Skin of body (tissue), 1 donor: ENCODE measurements at regions not wholly inside any gene's neighbourhood (a gene's known extent, or its start where the extent isn't known, plus 50 kb on each side); places are given as distances from the start of the nearest gene placed in this dataset.
"Not testable (repeated sequence)": the region's sequence is repeated elsewhere in the genome, so short reads cannot be mapped to it uniquely, and the experiment has no call there.

Experiments used
- DNase-seq: peaks from one replicate; lab custom pipeline; 2025; lab: John Stamatoyannopoulos, UW

GRCh38 chr5:120140501-120140900 is 323.6 kb upstream of the PRR16 start:
- DNase-seq = no peak

GRCh38 chr5:120141076-120141475 is 323.0 kb upstream of the PRR16 start:
- DNase-seq = no peak

GRCh38 chr5:120146787-120147186 is 317.3 kb upstream of the PRR16 start:
- DNase-seq = no peak

GRCh38 chr5:120147911-120148310 is 316.2 kb upstream of the PRR16 start:
- DNase-seq = not testable (repeated sequence)

GRCh38 chr5:120150770-120151169 is 313.3 kb upstream of the PRR16 start:
- no peak for DNase-seq

GRCh38 chr5:120151181-120151580 is 312.9 kb upstream of the PRR16 start:
- DNase-seq = no peak

- DNase-seq = no peak
Observed at GRCh38 chr5:120151825-120152224, 312.3 kb upstream of the PRR16 start.

- DNase-seq = no peak
Observed at GRCh38 chr5:120152472-120152871, 311.6 kb upstream of the PRR16 start.

- no peak for DNase-seq
Observed at GRCh38 chr5:120152931-120153330, 311.2 kb upstream of the PRR16 start.

GRCh38 chr5:120153551-120153950 is 310.5 kb upstream of the PRR16 start:
- no peak for DNase-seq

- no peak for DNase-seq
Observed at GRCh38 chr5:120155873-120156272, 308.2 kb upstream of the PRR16 start.

GRCh38 chr5:120158211-120158610 is 305.9 kb upstream of the PRR16 start:
- DNase-seq = no peak

- DNase-seq = no peak
Observed at GRCh38 chr5:120159155-120159554, 304.9 kb upstream of the PRR16 start.

GRCh38 chr5:120160124-120160895 is 303.8 kb upstream of the PRR16 start:
- DNase-seq = no peak

GRCh38 chr5:120162321-120162720 is 301.8 kb upstream of the PRR16 start:
- no peak for DNase-seq

GRCh38 chr5:120164037-120164436 is 300.1 kb upstream of the PRR16 start:
- no peak for DNase-seq

- DNase-seq = no peak
Observed at GRCh38 chr5:120164986-120165385, 299.1 kb upstream of the PRR16 start.

- no peak for DNase-seq
Observed at GRCh38 chr5:120173125-120173524, 291.0 kb upstream of the PRR16 start.

- no peak for DNase-seq
Observed at GRCh38 chr5:120174089-120174488, 290.0 kb upstream of the PRR16 start.

- DNase-seq = not testable (repeated sequence)
Observed at GRCh38 chr5:120181238-120181637, 282.9 kb upstream of the PRR16 start.

- not testable (repeated sequence) for DNase-seq
Observed at GRCh38 chr5:120194650-120195049, 269.4 kb upstream of the PRR16 start.

- DNase-seq = no peak
Observed at GRCh38 chr5:120199559-120199958, 264.5 kb upstream of the PRR16 start.

- no peak for DNase-seq
Observed at GRCh38 chr5:120207129-120207528, 257.0 kb upstream of the PRR16 start.

- no peak for DNase-seq
Observed at GRCh38 chr5:120217001-120217400, 247.1 kb upstream of the PRR16 start.
